Left kidney (tissue), 1 donor: ENCODE measurements at regions not wholly inside any gene's neighbourhood (a gene's known extent, or its start where the extent isn't known, plus 50 kb on each side); places are given as distances from the start of the nearest gene placed in this dataset.

Experiments used
- DNase-seq: peaks from one replicate; pipeline ENCODE4 v3.0.0-alpha.2; 2013

DNA sequence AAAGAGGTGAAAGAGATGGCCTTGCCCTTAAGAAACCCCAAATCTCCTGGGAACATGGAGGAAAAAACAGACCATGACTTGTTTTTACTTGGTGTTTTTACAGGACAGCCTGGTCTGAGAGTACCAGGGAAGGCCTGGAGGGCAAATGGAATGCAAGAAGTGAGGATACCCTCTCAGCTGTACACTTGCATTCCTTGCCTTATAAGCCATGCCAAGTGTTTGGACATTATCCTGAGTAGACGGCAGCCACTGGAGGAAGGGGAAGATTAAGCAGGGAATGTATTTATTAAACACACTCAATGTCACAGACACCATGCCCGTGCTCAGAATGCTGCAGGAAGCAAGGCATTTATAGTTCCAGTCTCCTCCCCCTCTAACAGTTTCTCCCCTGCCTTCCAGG is 581.4 kb downstream of the CDK5RAP2 start:
- DNase-seq, result no peak

DNA sequence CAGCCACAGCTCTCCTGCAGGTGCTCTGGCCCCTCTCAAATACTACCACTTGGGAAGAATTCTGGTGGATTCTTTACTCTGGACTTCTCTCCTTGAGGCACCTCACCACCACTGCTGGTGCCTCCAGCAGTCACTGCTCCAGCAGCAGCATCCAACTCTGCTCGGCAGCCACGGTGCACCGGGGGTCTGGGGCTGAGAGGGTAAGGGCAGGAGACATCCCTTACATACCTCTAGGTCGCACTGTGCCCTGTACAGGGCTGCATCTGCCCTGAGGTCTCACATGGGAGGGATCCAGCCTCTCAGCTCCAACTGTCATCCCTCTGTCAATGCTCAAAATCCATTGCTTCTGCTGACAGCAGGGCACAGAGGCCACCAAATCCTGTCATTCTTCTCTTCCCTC is 588.2 kb downstream of the CDK5RAP2 start:
- no peak for DNase-seq

GRCh38 chr9:119986713-119987112 is 593.3 kb downstream of the CDK5RAP2 start:
- DNase-seq, result no peak

DNA sequence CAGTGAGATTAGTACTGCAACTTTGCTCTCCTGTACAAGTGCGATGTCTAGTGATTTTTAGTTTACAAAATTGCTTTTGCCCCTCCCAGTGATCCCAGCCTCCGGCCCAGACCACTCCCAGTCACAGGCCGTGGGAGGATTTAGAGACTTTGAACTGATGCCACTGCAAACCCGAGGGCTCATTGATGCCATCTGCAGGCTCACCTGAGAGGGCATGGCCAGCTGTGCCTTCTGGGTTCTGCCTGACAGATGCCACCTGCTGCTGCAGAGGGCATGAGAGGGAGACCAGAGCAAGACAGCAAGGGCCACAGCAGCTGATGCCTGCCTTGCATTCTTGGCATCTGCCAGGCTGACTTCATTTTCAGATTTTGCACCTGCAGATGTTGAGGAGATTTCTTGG is 593.8 kb downstream of the CDK5RAP2 start:
- DNase-seq, result no peak

DNA sequence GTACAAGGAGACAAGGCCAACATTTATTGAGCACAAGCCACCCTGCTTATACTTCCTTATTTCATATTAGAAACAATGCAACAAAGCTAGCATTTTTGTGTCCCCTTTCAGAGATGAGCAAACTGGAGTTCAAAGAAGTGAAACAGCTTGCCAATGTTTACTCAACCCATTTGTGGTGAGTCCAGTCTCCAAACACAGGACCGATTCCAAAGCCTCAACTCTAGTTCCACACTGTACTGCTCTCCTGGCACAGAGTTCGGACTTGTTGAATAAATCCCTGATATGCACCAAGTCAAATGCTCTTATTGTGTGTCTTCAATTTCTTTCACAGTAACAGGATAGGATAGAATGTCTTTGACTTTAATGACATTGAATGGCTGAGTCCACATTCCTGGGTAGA is 604.8 kb upstream of the BRINP1 start:
- DNase-seq, result no peak

DNA sequence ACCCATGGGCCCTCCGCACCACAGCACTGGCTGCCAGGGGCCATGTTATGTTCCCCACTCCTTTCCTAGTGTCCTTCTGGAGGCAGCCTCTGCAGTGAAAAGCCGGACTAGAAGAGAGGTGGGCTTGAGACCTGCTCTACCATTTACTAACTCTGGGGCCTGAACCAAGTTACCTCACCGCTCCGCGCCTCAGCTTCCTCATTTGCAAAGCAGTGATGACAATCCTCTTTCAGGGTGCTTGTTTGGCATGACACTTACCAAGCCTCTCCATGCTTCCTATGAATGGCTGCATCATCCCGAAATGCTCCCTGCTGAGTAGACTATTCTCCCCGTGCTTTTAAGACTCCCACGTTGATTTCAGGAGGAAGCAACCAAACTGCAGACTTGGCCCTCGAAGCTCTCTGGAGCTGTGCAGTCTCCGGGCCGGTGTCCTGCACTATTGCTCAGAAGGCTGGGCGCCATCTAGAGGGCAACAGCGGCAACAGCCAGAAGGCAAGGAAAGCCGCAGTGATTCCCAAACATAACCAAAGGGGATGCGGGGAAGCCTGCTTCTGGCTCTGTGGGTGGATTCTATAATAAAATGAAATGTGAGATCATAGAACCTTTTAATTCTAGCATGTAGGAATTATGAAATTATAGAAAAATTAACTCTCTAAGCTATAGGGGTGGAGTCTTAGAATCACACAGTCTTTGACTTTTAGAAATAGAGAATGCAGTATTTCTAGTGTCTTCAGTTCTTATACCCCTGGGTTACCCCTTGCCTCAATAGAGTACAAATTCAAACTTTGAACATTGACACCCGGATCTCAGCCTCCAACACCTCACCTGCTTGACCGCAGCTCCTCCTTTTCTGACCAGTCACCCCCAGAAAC is 599.8 kb upstream of the BRINP1 start:
- DNase-seq, result peak; percentile 56

DNA sequence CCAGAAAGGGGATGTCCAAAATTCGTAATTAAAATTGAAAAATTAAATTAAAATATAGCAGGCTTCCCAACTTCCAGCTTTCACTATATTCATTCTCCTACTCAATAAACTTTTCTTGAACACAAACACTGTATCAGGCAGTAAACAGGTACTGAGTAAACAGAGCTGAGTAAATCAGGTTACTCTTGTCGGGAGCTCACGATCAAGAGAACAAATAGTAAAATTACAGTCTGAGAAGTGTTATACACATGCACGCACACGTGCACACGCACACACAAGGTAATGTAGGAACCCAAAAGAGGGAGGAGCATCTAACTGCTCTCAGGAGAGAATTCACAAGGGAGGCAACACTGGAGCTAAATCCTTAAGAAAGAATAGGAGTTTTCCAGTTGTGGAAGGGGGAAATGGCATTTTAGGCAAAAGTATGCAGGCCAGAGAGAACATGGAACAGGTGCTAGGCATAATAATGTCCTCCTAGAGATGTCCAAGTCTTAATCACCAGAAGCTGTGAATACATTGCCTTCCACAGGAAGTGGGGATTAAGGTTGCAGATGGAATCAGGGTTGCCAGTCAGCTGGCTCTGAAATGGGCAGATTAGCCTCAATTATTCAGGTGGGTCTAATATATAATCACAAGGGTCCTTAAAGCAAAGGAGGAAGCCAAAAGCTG is 598.8 kb upstream of the BRINP1 start:
- no peak for DNase-seq

GRCh38 chr9:119963798-119964372 is 594.6 kb upstream of the BRINP1 start:
- DNase-seq, result peak; percentile 52

DNA sequence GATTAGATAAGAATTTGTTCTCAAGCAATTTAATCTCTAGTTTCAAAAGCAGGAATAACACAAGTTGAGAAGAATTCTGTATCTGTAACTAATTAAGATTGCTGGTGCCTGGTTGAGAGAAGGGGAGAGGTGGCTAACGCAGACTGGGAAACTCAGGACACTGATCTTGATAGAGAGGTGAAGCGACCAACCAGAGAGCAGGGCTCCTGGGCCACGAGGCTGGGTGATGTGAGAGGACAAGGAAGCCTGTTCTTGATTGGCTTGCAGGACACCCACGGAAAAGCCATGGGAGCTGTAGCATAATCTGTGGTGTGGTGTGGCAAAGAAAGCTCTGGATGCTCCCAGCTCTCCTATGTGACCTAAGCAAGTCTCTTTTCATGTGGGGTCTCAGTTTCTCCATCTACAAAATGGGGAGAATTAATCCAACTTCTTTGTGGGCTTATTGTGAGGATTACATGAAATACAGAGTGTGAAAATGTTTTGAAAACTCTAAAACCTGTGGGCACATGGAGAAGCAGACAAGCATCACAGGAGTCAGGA is 594.1 kb upstream of the BRINP1 start:
- DNase-seq, result no peak

- no peak for DNase-seq
Measured at GRCh38 chr9:119961774-119962424, 592.7 kb upstream of the BRINP1 start.

GRCh38 chr9:119959846-119960545 is 590.8 kb upstream of the BRINP1 start:
- DNase-seq, result no peak

- DNase-seq, result peak; percentile 19
Measured at GRCh38 chr9:119956111-119956510, 586.9 kb upstream of the BRINP1 start.

DNA sequence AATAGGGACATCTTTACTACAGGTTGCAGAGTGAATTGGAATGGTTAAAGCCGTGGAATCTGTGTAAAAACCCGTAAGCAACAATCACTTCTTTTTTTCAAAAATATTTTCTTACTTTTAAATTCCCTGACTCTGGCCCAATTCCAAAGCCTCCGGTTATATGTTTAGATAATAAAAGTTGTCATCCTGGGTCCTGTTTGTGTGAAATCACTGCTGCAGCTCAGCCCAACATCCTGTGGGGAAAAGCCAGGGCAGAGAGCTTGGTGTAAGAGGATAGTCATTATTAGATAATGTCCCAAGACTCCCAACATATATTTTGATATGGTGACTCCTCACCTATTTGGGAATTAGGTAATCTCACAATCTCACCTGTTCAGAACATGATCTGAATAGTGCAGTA is 586.0 kb upstream of the BRINP1 start:
- no peak for DNase-seq

DNA sequence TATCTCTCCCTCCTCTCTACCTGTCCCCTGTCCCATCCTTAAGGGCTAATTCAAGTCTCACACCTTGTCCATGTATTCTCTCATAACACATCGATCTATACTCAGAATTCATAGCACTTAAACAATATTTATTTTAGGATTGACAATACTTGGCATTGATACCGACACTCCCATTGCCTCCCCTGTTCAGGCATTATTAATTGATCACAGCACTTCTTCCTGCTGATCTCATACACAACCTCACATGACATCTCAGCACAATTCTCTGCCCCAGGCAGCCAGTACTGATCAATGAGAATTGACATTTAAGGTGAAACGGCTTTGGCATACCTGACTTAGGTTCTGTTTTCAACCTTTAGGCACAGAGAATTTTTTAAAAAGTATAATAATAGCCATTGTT is 582.4 kb upstream of the BRINP1 start:
- DNase-seq, result no peak

DNA sequence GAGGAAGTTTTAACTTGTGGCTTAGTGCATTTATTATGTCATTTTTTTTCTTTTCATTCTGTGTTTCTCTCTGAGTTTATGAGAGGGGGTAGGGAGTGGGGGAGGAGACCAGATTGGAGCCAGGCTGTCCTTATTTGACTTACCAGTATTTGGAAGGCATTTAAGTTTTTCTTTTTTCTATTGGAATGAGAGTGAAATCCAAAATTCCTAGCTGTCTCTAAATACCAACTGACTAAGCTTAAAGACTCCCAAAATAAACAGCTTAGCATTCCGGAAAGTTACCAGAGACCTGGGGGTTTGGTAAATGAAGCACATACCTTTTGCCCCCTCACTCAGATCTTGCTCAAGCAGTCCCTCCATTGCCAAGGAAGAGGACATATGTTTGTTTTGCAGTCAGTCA is 581.9 kb upstream of the BRINP1 start:
- no peak for DNase-seq

DNA sequence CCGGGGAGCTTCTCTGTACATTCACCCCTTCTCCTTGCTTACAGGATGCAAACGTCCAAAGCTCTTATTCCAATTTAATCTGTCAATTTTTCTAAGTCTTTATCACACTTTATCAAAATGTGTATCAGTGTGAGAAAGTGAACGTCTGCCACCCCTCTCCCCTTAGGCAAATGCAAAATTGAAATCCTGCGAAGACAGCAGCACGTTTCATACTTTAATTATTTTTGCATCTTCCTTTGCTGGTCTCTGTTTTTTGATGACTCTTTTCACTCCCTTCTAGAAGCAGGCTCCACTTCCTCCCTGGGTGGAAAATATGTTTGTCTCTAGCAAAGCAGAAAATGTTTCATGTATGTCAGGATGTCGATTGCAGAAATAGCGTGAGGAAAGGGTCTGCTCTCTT is 576.5 kb upstream of the BRINP1 start:
- no peak for DNase-seq

DNA sequence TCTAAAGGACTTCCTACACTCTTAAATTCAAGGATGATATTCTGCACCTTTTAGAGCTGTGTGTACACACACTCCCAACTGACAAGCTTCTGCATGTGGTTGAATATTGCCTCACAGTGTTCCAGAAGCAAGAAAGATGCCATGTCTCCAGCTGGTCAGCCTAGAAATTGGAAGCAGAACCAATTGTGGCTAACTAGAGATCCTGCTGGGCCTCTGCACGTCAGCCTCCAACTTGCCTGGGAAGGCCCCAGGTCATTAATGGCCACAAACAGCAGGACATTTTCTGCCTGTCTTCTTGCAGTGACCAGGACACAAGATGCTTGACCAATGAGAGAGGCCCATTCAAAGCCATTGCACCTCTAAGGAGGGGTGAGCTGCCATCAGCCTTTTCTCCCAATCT is 571.9 kb upstream of the BRINP1 start:
- DNase-seq, result no peak

DNA sequence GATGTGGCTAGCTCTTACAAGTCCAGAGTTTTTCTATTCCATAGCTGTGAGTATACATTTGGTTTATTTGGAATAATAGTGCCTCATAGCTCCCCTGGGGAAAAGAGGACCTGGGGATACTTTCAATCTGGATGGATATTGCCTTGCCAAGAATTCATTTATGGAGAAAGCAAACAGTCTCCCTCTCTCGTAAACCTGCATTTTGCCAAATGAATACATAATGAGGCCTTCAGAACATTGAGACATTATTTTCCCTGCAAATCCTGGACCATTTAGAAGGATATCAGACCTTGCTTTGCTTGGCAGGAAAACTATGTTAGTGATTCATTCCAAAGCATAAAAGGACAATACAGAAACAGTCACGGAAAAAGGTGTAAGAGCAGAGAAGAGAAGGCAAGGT is 569.6 kb upstream of the BRINP1 start:
- DNase-seq, result no peak

DNA sequence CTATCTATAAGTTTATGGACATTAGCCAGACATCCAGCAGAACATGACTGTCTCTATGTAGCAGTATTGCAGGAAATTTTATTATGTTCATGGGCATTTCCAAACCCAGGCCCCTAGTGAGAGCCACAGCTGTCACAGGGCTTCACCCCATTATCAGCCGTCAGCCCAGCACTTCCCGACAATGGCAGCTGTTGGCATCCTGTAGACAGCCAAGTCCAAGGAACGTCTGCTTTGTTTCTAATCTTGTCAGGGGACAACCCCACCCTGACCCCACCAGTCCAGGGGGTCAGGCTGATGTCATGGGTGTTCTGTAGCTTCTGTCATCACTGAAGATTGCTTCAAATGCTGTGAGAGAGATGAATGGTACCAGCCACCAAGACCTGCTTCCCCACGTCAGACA is 565.3 kb upstream of the BRINP1 start:
- DNase-seq, result no peak

DNA sequence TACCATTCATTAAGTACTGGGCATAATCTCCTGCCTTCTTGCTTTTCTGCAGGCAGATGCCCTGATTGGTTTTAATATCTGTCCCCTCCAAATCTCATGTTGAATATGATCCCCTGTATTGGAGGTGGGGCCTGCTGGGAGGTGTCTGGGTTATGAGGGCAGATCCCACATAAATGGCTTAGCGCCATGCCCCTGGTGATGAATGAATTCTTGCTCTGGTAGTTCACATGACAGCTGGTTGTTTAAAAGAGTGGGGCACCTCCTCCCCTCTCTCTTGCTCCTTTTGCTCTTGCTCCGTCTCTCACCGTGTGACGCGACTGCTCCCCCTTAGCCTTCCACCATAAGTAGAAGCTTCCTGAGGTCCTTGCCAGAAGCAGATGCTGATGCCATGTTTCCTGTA is 564.0 kb upstream of the BRINP1 start:
- no peak for DNase-seq

DNA sequence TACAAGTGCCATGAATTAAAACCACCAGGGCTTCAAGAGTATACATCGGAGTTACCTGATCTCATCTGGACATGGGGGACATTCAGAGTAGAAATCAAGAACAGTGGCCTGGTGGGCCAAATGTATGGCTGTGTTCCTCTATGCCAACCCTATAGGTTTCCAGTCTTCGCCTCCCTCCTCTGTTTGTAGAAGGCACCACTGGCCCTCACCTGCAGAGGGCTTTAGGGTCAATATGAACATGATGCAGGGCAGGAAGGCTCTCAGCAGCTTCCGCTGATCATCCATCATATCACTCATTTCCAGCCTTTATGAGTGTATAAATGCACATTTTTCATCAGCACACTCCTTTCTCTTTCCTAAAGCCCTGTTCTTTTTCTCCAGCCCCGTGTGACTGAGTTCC is 555.5 kb upstream of the BRINP1 start:
- no peak for DNase-seq

DNA sequence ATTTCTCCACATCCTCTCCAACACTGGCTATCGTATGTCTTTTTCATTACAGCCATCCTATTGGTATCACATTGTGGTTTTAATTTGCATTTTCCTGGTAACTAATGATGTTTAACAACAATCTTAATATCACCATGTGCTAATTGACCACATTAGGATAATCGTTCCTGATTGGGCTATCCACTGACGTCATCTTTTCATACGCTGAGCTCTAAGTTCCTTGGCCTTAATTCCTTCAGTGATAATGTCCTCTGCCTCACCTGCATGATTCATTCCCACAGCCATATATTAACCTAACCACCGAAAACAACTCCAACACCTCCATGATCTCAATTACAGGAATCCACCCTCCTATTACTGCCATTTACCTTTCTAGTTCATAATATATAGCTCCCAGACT is 547.9 kb upstream of the BRINP1 start:
- no peak for DNase-seq
